Activated T-cell treated with anti-CD3 and anti-CD28 coated beads, Interleukin-2, amount 50 U/mL, for 72 hours (primary cell): ENCODE measurements at regions not wholly inside any gene's neighbourhood (a gene's known extent, or its start where the extent isn't known, plus 50 kb on each side); places are given as distances from the start of the nearest gene placed in this dataset.
A peak's percentile ranks its signal among the peaks of the same experiment; 100 is the strongest.

ENCODE experiments used
- ATAC-seq, 2 donors: fragments of 150-1000 bp; cut with Tn5 transposase; replicated peaks in 1 of 2; 2 replicates each; pipeline ENCODE4 v1.10.0; 2021; ENCODE audit warnings: moderate library complexity in 2 of 2, mild to moderate bottlenecking in 1 of 2
- DNase-seq, 2 donors: peaks; one replicate each; pipeline ENCODE4 v3.0.0; 2021 to 2022; ENCODE audit warnings: mixed read lengths in 1 of 2
- H3K27ac Mint-ChIP-seq: one replicate; pipeline ENCODE4 v1.8.0; 2022; ENCODE audit warnings: mild to moderate bottlenecking, moderate library complexity, mixed read lengths
- H3K27me3 Mint-ChIP-seq: one replicate; pipeline ENCODE4 v1.8.0; 2022; ENCODE audit warnings: low read depth, mixed read lengths
- H3K36me3 Mint-ChIP-seq, 2 donors: one replicate each; pipeline ENCODE4 v1.8.0; 2022; ENCODE audit warnings: mixed read lengths in 2 of 2, mild to moderate bottlenecking in 1 of 2; ENCODE audit not compliant: insufficient read depth in 2 of 2
- H3K4me1 Mint-ChIP-seq: one replicate; pipeline ENCODE4 v1.8.0; 2022; ENCODE audit warnings: low read depth, mixed read lengths
- H3K4me3 Mint-ChIP-seq, 2 donors: one replicate each; pipeline ENCODE4 v1.8.0; 2022; ENCODE audit warnings: mild to moderate bottlenecking in 2 of 2, mixed read lengths in 2 of 2, moderate library complexity in 2 of 2
- H3K9me3 Mint-ChIP-seq, 2 donors: one replicate each; pipeline ENCODE4 v1.8.0; 2022; ENCODE audit warnings: mixed read lengths in 2 of 2

DNA sequence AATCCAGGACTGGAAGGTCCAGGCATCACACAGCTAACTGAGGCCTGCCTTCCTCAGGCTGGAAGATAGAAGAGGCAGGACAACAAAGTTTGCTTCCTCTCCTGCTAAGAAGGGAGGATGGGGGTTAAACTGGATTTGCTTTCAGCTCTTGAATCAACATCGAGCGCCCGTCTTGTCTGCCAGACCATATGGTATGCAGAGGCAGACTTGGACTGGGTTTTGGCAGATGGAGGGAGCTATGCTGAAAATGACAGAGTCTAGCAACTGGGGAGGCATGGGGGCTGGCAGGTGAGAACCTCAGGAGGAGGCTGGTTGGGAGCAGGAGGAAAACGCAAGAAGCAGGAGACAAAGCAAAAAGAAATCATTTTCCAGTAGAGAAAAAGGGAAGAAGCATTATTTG lies 289.5 kb upstream of the IL12B start:
- Mint-ChIP-seq H3K36me3 (peaks cover 5 to 8% of the 10 kb centered on the region in 2 donors), H3K4me3 (no peak overlapping the region), H3K27me3 (peaks cover 31% of the 10 kb centered on the region), H3K27ac (no peak overlapping the region), H3K9me3 (peaks cover 11 to 13% of the 10 kb centered on the region in 2 donors), H3K4me1 (no peaks in the 10 kb centered on the region)
- ATAC-seq (no peak), DNase-seq (no peak)

GRCh38 chr5:159620853-159621540 lies 290.7 kb upstream of the IL12B start:
- no peak for DNase-seq
- Mint-ChIP-seq H3K36me3 (peaks cover 5 to 8% of the 10 kb centered on the region in 2 donors), H3K4me3 (no peak overlapping the region), H3K4me1 (no peaks in the 10 kb centered on the region), H3K9me3 (peaks cover 12 to 13% of the 10 kb centered on the region in 2 donors), H3K27me3 (peaks cover 38% of the 10 kb centered on the region), H3K27ac (no peak overlapping the region)
- ATAC-seq: no peak

DNA sequence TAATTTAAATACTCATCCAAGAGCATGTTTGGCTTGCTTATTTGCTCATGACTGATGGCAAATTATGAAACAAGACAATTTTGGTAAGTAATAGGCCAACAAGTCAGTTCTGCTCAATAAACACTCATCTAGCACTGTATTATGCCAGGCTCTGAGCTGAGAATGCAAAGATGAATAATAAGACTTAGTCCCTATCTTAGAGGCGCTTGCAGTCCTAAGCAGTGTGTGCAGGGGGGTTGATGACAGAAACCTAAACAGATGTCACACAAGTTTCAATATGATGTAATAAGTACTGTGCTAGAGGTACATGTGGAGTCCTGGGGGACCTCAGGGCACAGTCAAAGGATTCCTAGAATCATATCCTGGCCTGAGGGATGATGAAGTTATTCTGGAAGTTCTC lies 287.6 kb upstream of the ADRA1B start:
- no peak overlapping the region for H3K27ac Mint-ChIP-seq
- peak; percentile 52 to 81 for ATAC-seq
- H3K36me3 Mint-ChIP-seq: no peaks in the 10 kb centered on the region
- H3K4me3 Mint-ChIP-seq: no peak overlapping the region
- peaks cover 3 to 7% of the 10 kb centered on the region in 2 donors for H3K9me3 Mint-ChIP-seq
- no peaks in the 10 kb centered on the region for H3K4me1 Mint-ChIP-seq
- H3K27me3 Mint-ChIP-seq: peaks cover 29% of the 10 kb centered on the region
- DNase-seq: peak in 1 of 2 donors; percentile 1

DNA sequence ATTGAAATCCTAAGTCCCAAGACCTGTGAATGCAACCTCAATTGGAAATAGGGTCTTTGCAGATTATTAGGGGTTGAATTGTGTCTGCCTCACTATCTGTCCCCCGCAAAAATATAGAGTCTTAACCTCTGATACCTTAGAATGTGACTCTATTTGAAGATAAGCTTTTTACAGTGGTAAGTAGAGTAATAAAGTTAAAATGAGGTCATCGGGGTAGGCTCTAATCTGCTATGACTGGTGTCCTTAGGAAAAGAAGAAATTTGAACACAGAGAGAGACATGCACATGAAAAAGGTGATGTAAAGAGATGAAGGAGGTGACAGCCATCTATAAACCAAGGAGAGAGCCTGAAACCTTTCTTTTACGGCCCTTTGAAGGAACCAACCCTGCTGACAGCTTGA lies 287.1 kb upstream of the ADRA1B start:
- Mint-ChIP-seq H3K9me3 (peaks cover 3 to 7% of the 10 kb centered on the region in 2 donors), H3K4me3 (no peak overlapping the region), H3K27ac (no peak overlapping the region), H3K36me3 (no peaks in the 10 kb centered on the region), H3K27me3 (peaks cover 31% of the 10 kb centered on the region), H3K4me1 (no peaks in the 10 kb centered on the region)
- DNase-seq (no peak), ATAC-seq (peak in 1 of 2 donors; percentile 45)

GRCh38 chr5:159630545-159630944 lies 285.7 kb upstream of the ADRA1B start:
- H3K4me1 Mint-ChIP-seq: no peaks in the 10 kb centered on the region
- no peaks in the 10 kb centered on the region for H3K36me3 Mint-ChIP-seq
- H3K9me3 Mint-ChIP-seq: peaks cover 0 to 1% of the 10 kb centered on the region in 2 donors
- ATAC-seq (no peak), DNase-seq (no peak)
- peaks cover 23% of the 10 kb centered on the region for H3K27me3 Mint-ChIP-seq
- no peak overlapping the region for H3K4me3 Mint-ChIP-seq
- no peak overlapping the region for H3K27ac Mint-ChIP-seq

- DNase-seq (no peak), ATAC-seq (no peak)
- H3K9me3 Mint-ChIP-seq: peaks cover 0 to 1% of the 10 kb centered on the region in 2 donors
- H3K4me1 Mint-ChIP-seq: no peaks in the 10 kb centered on the region
- H3K27me3 Mint-ChIP-seq: peaks cover 25% of the 10 kb centered on the region
- H3K27ac Mint-ChIP-seq: no peak overlapping the region
- H3K36me3 Mint-ChIP-seq: no peaks in the 10 kb centered on the region
- H3K4me3 Mint-ChIP-seq: no peak overlapping the region
Observed at GRCh38 chr5:159631001-159631400, 285.3 kb upstream of the ADRA1B start.

GRCh38 chr5:159632866-159633265 lies 283.4 kb upstream of the ADRA1B start:
- H3K4me3 Mint-ChIP-seq: no peak overlapping the region
- no peak overlapping the region for H3K27ac Mint-ChIP-seq
- no peak for ATAC-seq
- DNase-seq: no peak
- H3K36me3 Mint-ChIP-seq: no peaks in the 10 kb centered on the region
- peaks cover 34% of the 10 kb centered on the region for H3K27me3 Mint-ChIP-seq
- no peaks in the 10 kb centered on the region for H3K9me3 Mint-ChIP-seq
- H3K4me1 Mint-ChIP-seq: no peaks in the 10 kb centered on the region

DNA sequence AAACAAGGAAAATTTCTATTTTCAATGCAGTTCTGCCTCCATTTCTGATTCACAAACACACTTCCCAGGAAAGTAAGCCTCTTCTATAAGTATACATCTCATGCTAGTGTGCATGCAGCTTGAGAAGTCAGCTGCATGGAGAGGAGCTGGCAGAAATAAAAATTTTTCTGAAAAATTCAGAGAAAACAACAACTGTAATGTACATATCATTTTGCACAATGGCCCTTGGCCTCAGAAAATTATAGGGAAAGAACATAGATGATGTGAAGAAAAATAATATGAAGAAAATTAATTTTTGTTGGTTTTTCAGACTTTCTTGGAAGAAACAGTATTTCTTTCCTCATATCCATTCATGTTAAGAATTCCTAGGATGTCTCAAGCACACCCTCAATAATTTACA lies 277.8 kb upstream of the ADRA1B start:
- Mint-ChIP-seq H3K36me3 (no peaks in the 10 kb centered on the region), H3K4me1 (no peaks in the 10 kb centered on the region), H3K27me3 (peaks cover 20% of the 10 kb centered on the region), H3K4me3 (no peak overlapping the region), H3K9me3 (no peaks in the 10 kb centered on the region), H3K27ac (no peak overlapping the region)
- no peak for DNase-seq
- ATAC-seq: no peak

DNA sequence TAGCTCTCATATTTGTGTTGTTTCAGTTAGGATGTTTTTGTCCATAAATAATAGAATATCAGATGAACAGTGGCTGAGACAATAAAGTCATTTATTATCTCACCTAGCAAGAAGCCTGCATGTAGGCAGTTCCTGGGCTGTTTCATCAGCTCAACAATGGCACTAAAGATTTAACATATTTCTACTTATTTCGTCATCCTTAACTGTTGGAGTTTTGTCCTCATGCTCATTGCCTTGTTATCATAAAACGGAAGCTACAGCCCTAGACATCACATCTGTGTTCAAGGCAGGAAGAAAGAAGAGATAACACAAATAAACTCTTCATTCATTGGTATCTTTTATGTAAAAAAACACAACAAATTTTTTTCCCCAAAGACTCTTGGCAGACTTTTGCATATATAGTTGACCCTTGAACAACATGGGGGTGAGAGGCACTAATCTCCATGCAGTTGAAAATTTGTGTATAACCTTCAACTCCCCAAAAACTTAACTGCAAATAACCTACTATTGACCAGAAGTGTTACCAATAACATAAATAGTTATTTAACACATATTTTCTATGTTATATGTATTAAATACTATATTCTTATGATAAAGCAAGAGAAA lies 277.2 kb upstream of the ADRA1B start:
- Mint-ChIP-seq H3K4me1 (no peaks in the 10 kb centered on the region), H3K4me3 (no peak overlapping the region), H3K27me3 (peaks cover 16% of the 10 kb centered on the region), H3K27ac (no peak overlapping the region), H3K9me3 (no peaks in the 10 kb centered on the region), H3K36me3 (no peaks in the 10 kb centered on the region)
- ATAC-seq (no peak), DNase-seq (no peak)

GRCh38 chr5:159639590-159639989 lies 276.7 kb upstream of the ADRA1B start:
- H3K27me3 Mint-ChIP-seq: peaks cover 16% of the 10 kb centered on the region
- no peaks in the 10 kb centered on the region for H3K9me3 Mint-ChIP-seq
- no peak for ATAC-seq
- no peaks in the 10 kb centered on the region for H3K36me3 Mint-ChIP-seq
- H3K4me3 Mint-ChIP-seq: no peak overlapping the region
- H3K4me1 Mint-ChIP-seq: no peaks in the 10 kb centered on the region
- no peak overlapping the region for H3K27ac Mint-ChIP-seq
- no peak for DNase-seq

DNA sequence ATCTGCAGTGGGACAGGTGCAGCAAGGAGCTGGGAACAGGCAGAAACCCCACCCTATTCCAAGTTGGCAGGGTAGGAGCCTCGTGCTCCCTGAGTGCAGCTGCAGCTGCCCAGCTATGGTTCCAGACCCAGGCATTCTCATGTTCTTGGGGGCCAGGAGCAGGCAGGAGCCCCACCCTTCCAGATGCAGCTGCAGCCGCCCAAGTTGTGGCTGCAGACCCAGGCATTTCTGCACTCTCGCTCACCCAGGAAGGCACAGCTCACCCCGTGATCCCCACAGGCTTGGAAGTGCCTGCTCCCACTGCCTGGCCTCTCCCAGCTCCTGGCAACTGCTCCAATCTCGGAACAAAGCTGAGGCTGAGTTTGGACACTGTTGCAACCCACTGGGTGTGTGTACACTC lies 275.8 kb upstream of the ADRA1B start:
- Mint-ChIP-seq H3K27me3 (peaks cover 13% of the 10 kb centered on the region), H3K27ac (no peak overlapping the region), H3K36me3 (no peaks in the 10 kb centered on the region), H3K9me3 (no peaks in the 10 kb centered on the region), H3K4me1 (no peaks in the 10 kb centered on the region), H3K4me3 (no peak overlapping the region)
- no peak for DNase-seq
- ATAC-seq: no peak

GRCh38 chr5:159640921-159641320 lies 275.4 kb upstream of the ADRA1B start:
- ATAC-seq (no peak), DNase-seq (no peak)
- no peak overlapping the region for H3K4me3 Mint-ChIP-seq
- H3K27me3 Mint-ChIP-seq: peaks cover 14% of the 10 kb centered on the region
- H3K27ac Mint-ChIP-seq: no peak overlapping the region
- H3K4me1 Mint-ChIP-seq: no peaks in the 10 kb centered on the region
- no peaks in the 10 kb centered on the region for H3K36me3 Mint-ChIP-seq
- no peaks in the 10 kb centered on the region for H3K9me3 Mint-ChIP-seq

- no peak overlapping the region for H3K27ac Mint-ChIP-seq
- no peak for ATAC-seq
- H3K4me1 Mint-ChIP-seq: no peaks in the 10 kb centered on the region
- DNase-seq: no peak
- no peak overlapping the region for H3K4me3 Mint-ChIP-seq
- no peaks in the 10 kb centered on the region for H3K36me3 Mint-ChIP-seq
- H3K9me3 Mint-ChIP-seq: no peaks in the 10 kb centered on the region
- peaks cover 16% of the 10 kb centered on the region for H3K27me3 Mint-ChIP-seq
Observed at GRCh38 chr5:159641371-159642039, 274.8 kb upstream of the ADRA1B start.
